Omental fat pad (tissue), 3 donors: ENCODE measurements at regions not wholly inside any gene's neighbourhood (a gene's known extent, or its start where the extent isn't known, plus 50 kb on each side); places are given as distances from the start of the nearest gene placed in this dataset.

Source experiments
- ATAC-seq: fragments of 150-250 bp; one replicate; pipeline ENCODE4 v1.9.1; 2016; ENCODE audit warnings: mild to moderate bottlenecking, moderate library complexity; ENCODE audit not compliant: low FRiP score
- DNase-seq: peaks from one replicate; pipeline ENCODE4 v3.0.0-alpha.2; 2019; ENCODE audit warnings: low spot score
- CTCF ChIP-seq, 3 donors: fragments of 450-650 bp; IDR thresholded peaks; one replicate each; pipeline ENCODE4 v1.5.1; 2016 to 2017; ENCODE audit warnings: antibody characterized with exemption in 3 of 3, mild to moderate bottlenecking in 3 of 3, moderate library complexity in 2 of 3

GRCh38 chr1:113279776-113280391 lies 110.4 kb upstream of the MAGI3 start:
- no peak for DNase-seq
- no peak for TF ChIP-seq CTCF (IDR thresholded peaks at IDR 0.05)
- no peak for ATAC-seq

GRCh38 chr1:113280581-113280980 lies 109.7 kb upstream of the MAGI3 start:
- no peak for DNase-seq
- TF ChIP-seq CTCF (IDR thresholded peaks at IDR 0.05), result no peak
- no peak for ATAC-seq

- DNase-seq, result no peak
- ATAC-seq, result no peak
- no peak for TF ChIP-seq CTCF (IDR thresholded peaks at IDR 0.05)
These were observed 108.8 kb upstream of the MAGI3 start for GRCh38 chr1:113281550-113281949.

GRCh38 chr1:113282008-113282892 lies 108.1 kb upstream of the MAGI3 start:
- no peak for DNase-seq
- TF ChIP-seq CTCF (IDR thresholded peaks at IDR 0.05), result no peak

GRCh38 chr1:113282893-113283285 lies 107.4 kb upstream of the MAGI3 start:
- no peak for ATAC-seq
- no peak for TF ChIP-seq CTCF (IDR thresholded peaks at IDR 0.05)
- DNase-seq, result no peak

More at GRCh38 chr1:113282008-113282892, 108.1 kb upstream of the MAGI3 start:
- no peak for ATAC-seq

- ATAC-seq (no peak), DNase-seq (no peak)
- no peak for TF ChIP-seq CTCF (IDR thresholded peaks at IDR 0.05)
These were observed 106.4 kb upstream of the MAGI3 start for GRCh38 chr1:113283914-113284313.

- no peak for ATAC-seq
- TF ChIP-seq CTCF (IDR thresholded peaks at IDR 0.05), result no peak
- DNase-seq, result no peak
These were observed 104.2 kb upstream of the MAGI3 start for GRCh38 chr1:113286156-113286555.
